ENCODE measurements at regions not wholly inside any gene's neighbourhood (a gene's known extent, or its start where the extent isn't known, plus 50 kb on each side); places are given as distances from the start of the nearest gene placed in this dataset.

DNA sequence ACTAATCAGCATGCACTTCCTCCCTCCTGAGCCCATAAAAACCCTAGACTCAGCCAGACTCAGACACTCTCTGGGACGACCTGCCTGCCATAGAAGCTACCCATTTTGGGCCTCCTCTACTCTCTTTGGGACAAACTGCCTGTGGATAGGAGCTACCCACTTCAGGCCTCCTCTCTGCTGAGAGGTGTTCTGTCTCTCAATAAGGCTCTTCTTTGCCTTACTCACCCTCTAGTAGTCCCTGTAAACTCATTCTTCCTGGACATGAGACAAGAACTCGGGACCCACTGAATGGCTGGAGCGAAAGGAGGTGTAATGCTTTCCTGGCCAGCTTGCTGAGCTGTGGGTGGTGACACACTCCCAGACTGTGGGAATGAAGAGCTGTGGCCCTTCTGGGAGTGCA is 424.8 kb upstream of the FZD8 start:
- DNase-seq, result no peak

DNA sequence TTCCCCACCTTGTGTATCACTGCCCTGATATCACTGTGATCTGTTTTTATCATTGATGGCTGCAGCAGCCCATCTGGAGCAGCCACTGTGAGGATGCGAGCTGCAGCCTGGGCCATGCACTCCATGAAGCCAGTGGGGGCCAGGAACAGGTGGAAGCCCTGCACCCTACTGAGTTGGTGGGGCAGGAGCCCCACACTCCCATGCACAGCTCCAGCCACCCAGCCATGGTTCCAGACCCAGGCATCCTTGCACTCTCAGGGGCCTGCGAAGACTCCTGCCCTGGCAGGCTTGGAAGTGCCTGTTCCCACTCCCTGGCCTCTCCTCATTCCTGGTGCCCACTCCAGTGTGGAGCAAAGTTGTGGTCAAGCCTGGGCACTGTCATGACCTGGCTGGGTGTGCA is 424.0 kb upstream of the FZD8 start:
- DNase-seq, result no peak

DNA sequence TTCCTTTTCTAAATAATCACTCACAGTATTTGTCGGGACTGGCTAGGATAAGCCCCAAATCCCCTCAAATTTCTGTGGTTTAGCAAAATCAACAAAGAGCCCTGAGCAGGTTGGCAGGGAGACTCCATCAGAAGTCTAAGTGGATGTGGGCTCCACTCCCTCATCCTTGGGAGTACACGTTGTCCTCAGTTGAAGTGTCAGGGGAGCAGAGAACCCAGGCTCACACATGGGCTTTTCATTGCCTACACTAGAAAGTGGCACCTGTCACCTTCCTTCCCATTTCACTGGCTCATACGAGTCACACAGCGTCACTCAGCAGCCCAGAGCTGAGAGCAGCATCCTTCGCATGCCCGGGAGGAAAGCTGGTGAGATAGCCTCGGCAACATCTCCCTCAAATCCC is 421.3 kb upstream of the FZD8 start:
- no peak for DNase-seq

DNA sequence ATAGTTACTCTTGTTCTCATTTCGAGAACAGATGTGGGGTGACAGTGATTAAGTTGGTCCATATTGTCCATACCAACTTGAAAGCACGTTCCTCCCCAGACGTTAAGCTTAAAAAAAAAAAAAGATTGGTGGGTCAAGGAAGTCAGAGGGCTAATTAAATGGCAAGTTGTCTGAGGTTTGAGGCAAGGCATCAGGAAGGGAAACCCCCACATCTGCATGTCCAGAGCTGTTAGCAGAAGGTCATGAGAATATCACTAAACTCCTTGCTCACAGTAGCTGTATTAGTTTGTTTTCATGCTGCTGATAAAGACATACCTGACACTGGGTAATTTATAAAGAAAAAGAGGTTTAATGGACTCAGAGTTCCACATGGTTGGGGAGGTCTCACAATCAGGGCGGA is 415.6 kb upstream of the FZD8 start:
- no peak for DNase-seq

DNA sequence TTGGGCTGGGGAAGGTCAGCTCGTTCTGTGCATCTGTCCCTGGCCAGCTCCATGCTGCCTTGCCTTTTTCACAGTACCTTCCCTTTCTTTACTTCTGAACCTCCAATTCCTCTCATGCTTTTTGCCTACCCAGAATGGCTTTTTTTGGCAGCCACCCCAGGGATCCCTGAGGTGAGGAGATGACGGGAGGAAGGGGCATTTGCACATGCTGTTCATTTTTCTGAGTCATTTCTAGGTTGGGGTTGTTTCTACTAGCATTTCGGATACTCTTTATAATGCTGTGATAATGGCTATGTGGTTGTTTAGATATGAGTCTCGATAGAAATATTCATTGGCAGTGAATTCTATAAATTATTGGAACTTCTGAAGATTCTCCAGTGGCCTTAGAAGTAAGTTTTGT is 415.1 kb upstream of the FZD8 start:
- DNase-seq, result no peak

DNA sequence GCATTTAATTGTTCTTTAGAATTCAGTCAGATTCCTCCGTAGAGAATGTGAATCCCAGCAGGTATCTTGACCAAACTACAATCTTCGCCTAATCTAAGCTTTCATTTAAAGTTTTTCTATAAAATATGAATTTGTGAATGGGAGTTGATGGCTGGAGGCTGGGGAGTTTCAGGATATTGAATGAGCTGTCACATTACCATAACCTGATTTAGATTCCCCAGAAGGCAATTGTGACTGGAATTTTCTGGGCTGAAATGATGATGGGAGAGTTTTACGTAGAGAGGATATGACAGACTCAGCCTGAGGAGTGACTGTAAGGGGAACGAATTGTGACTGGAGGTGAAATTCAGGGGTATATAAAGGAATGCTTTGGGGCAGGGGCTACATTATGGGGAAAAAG is 411.7 kb upstream of the FZD8 start:
- DNase-seq, result no peak

DNA sequence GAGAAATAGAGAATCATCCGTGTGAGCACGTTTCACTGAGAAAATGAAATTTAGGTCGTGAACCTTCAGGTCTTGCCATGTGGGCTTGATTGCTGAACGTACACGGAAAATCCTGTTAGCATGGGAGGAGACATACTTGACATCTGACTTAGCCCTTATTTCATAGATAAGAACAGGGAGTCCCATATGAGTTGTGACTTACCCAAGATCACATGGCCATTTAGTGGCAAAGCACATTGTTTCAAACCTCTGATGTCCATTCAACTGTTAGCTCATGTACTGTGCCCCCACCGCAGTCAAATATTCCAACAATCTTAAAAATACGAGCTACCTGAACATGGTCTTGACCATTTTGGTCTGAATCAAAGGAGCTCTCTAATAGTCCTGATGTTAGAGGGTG is 411.2 kb upstream of the FZD8 start:
- DNase-seq, result no peak

DNA sequence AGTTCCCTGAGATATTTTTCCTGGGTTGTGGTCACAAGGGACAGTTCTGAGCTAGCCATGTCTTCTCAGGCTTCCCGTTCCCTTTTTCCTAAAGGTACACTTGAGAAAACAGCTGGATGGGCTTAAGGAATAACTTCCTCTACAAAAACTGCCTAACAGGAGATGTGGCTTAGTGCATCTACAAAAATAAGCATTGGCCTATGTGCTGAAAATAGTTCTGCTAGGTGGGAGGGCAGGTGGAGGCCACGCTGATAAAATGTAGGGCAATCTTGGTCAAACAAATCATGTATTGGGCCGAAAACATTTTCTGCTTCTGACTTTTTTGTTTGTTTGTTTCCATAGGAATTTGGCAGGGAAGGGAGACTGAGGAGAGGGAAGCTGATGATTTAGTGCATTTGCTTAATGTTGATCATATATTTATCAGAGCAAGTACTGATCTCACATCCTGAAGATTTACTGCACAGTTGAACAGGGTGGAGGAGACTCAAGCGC is 409.4 kb upstream of the FZD8 start:
- DNase-seq, result no peak

DNA sequence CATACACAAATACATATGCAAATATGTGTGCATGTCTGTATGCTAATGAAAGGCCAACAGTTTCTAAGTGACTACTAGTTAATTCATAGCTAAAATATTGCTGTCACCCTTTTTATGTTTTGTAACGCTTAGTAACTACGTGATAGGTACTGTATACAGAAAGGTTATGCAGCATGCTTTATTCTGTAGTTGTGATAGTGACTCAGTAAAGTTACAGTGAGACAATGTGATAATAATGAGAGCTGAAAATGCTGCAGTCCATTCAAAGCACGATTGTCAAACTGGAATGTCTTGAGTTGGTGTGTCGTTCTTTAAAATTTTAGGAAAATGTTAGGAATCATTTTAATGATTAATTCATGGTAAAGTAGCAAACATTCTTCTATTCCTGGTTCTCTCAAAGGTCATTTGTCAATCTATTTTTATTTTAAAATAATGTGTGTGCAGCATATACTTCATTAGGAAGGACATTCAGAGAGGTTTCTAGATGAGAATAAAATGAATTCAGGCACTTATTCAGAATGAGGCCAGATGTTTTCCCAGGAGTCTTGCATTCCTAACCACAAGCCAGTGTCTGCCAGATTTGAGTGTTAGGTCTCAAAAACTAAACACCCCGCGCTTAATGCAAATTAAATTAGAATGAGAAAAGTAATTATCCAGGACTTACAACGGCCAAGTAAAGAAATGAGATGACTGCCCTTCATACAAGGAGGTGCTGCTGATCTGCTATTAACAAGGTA is 408.8 kb upstream of the FZD8 start:
- DNase-seq, result no peak

DNA sequence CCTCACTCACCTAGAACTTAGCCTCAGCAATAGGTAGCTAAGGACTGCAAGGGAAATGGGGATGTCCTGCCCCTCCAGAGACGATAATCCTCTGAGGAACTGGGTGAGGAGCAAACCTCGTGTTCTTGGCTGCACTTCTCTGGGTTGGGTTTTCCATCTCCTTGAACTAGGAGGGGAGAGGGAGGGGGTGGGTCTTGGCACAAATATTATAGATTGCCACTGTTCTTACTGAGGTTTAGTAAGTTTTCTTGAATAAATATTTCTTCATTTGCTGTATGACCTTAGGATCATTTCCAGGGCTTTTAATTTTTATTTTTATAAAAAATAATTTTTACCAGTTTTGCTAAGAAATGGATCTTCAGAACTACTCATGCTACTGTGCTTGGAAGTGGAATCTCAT is 406.7 kb upstream of the FZD8 start:
- DNase-seq, result no peak

DNA sequence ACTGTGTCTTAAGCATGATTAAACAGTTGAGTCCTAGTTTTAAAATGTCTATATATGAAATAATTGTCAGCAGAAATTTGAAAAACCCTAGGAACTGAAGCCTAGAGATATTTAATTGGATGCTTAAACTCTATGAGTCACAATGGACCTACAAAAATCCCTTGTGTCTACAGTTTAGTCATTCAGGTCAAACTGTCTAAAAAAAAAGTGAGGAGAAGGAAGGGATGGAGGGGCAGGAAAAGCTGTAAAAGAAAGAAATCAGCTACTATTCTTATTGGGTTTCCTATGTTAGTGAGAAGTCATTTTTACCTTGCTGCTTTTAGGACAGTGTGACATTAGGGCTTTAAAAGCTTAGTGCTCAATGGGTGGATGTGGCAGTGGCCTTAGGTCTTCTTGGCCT is 406.1 kb upstream of the FZD8 start:
- DNase-seq, result no peak

DNA sequence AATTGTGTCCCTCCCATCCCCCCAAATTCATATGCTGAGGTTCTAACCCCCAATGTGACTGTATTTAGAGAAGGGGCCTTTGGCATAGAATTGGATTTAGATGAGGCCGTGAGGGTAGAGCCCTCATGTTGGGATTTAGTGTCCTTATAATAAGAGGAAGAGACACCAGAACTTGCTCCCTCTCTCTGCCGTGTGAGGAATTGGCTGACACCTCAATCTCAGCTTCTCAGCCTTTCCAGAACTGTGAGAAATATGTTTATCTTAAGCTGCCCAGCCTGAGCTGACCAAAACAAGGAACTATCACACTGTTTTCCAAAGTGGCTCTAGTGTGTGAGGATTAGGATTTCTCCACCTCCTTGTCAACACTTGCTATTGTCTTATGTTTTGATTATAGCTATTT is 400.0 kb upstream of the FZD8 start:
- no peak for DNase-seq

DNA sequence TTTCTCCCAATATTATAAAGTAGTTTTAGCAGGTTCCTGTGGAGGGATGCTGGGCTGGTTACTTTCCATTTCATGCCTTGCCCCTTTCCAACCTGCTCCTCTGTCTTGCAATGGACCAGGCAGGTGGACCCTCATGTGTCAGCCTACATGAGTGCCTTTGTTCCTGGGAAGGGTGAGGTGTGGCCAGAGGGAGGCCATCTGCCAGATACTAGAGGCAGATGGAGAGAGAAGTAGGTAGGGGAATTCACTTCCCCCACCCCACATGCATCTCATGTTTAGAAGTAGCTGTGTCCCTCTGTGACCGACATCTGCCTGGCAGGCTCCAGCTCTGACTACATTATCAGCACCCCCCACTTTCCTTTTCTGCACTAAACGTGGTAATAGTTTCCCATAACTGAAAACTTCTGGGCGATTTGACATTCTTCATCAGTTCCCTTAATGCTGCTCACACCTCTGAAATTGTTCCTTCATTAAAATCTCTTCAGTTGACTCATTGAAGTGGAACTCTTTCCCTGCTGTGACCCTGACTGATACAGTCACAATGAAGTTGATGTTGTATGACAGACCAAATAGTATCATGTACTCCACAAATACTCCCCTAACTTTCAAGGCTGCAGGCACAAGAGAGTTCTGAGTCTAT is 396.3 kb upstream of the FZD8 start:
- no peak for DNase-seq

DNA sequence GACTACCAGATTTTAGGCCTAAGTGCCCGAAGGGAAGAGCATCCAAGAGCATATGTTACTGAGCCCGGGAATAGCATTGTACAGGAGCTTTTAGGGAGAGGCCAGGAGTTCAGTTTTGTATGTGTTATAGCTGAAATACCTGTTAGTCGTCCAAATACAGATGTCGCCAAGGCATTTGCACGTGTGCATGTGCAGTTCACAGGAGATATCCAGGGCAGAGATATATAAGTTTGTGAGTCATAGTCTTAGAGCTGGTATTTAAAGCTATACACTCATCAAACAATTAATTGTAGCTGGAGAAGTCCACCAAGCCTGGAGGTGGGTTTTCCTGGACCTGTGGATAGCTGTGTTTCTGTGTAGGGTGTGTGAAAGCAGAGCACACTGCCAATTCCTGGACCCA is 394.0 kb upstream of the FZD8 start:
- no peak for DNase-seq

DNA sequence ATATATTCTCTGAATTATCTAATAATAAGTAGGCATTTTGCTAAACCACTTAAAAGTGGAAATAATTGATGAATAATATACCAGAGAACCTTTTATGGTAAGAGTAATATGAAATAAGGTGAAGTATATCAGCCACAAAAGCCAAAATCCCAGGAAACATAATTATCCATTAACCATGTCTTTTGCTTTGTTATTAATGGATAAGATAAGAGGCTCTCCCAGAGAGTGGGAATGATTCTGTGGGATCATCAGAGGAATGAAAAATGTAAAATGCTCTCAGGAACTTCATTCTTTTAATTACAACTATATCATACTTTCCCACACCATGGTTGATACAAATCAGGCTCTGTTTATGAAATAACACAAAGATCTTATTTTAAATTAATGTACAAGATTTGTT is 391.7 kb upstream of the FZD8 start:
- DNase-seq, result no peak

DNA sequence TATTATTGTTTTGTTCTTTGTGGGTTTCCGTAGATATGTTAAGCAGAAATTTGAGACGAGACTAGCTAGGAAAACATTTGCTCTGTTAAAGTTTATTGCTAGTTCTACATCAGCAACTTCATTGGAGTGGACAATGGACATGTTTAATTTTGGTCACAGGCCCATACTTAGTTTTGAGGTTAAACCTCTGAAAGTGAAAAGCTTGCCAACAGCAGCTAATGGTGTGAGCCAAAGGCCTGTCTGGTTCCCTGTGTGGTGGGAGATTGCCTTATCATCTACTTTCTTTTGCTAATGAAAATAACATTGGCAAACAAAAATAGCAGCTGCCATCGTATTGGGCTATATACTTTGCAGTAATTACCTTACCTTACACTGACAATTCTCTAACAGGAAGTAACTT is 388.4 kb upstream of the FZD8 start:
- DNase-seq, result no peak

DNA sequence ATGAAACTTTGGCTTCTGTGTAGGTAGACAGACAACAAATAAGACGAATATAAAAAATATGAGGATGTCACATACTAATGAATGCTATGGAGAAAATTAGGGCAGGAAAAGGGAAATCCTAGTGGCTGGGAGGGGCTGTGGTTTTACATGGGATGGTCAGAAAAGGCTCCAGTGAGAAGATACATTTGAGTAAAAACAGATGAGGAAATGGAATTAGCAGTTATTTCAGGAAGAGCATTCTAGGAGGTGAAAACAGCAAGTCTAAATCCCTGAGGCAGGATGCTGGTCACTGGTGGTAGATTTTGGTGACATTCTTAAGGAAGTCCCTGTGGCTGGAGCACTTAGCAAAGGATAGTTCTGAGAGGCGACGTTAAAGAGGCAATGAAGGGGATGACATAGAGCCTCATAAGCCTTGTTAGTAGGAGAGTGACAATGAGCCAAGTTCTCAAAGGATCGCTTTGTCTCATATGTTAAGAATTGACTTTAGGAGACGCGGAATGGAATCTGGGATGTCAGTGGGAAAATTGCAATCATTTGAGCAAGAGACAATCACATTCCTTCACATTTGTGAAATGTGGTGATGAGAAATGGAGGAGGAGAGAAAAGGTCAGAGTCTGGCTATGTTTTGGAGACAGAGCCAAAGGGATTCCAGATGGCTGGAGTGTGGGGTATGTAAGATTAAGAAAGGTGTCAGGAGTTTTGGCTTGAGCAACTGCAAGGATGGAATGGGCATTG is 384.7 kb upstream of the FZD8 start:
- DNase-seq, result no peak

DNA sequence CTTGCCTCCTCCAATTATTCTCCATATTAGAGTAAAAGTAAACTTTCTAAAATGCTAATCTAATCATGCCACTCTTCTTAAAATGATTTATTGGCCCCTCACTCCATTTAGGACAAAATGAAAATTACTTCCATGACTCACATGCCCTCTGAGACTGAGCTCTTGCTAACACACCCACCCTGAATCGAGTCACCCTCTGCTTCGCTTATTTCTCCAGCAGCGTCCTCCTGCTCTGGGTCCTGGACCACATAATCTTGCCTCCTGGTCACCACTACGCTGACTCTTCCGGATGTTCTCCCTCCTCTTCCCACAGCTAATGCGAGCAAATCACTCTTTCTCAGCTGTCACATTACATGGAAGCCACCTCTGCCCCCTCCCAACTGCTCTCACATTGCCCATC is 384.0 kb upstream of the FZD8 start:
- DNase-seq, result no peak

DNA sequence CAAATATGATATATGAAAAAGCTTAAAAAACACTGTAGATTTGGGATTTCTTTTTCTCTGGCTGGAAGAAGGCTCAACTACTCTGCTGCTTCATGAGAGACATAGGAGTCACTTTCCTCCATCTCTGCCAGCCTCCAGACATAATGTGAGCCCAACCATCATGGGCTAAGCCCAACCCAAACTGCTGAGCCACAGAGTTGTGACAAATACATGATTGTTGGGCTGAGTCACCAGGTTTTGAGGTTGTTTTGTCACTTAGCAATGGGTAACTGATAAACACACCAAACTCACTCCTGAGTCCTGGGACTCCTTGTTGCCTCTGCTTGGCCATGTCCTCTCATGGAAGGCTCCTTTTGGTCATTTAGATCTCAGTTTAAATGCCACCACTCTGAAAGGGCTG is 381.8 kb upstream of the FZD8 start:
- DNase-seq, result no peak

DNA sequence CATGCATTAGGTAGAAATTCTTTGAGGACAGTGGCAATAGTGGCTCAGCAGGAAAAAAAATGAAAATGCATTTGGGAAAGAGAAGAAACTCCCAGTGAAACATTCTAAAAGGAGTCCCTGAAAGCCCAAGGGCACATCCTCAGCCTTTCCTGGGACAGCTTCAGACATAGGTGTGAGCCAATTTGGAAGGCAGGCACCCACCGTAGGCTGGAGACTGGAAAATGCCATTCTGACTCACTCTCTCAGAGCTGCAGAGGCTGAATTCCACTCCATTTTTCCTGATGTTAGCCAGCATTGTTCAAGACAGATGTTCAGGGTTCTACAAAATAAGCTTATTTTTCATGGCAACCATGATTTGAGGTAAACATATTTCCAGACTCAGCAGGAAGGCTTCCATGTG is 379.0 kb upstream of the FZD8 start:
- DNase-seq, result no peak

DNA sequence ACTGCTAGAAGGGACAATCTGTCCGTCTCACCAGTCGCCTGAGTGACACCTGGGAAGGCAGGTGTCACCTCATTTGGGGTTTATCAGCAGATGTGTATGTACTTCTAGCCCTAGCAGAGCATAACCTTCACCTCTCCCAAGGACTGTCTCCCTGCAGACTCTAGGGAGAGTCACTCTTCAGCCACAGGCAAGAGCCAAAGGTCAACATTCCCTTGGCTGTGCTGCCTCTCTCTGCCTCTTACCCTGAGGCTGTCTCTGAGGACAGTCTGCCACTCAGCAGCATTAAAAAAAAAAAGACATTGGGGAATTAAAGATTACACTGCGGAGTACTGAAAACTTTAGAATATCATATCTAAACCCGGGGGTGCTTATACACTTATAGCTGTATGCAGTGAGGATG is 377.7 kb upstream of the FZD8 start:
- DNase-seq, result no peak

DNA sequence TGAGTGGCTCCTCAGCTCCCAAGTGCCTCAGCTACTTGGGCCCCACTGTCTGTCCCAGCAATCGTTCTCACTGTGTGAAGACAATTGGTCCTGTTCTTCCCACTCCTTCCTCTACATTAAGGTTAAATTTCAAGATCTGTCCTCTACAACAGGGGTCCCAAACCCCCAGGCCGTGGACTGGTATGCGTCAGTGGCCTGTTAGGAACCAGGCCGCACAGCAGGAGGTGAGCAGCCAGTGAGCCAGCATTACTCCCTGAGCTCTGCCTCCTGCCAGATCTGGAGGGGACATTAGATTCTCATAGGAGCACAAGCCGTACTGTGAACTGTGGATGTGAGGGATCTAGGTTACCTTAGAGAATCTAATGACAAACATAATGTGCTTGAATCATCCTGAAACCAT is 376.9 kb upstream of the FZD8 start:
- no peak for DNase-seq

DNA sequence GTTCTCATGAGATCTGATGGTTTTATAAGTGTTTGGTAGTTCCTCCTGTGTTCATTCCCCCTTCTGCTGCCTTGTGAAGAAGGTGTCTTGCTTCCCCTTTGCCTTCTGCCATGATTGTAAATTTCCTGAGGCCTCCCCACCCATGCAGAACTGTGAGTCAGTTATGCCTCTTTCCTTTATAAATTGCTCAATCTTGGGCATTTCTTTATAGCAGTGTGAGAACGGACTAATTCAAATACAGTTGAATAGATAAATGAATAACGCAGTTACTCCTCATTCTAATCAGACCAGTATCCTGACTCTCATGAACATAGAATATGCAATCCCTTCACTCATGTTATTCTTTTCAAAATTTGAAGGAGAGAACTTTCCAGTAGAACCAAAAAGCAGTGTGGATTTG is 375.0 kb upstream of the FZD8 start:
- DNase-seq, result no peak
